Upper lobe of left lung (tissue), 4 donors: ENCODE measurements at regions not wholly inside any gene's neighbourhood (a gene's known extent, or its start where the extent isn't known, plus 50 kb on each side); places are given as distances from the start of the nearest gene placed in this dataset.

Source experiments
- EP300 ChIP-seq, 4 donors: sonication (generic); formaldehyde crosslinking; IDR thresholded peaks; one replicate each; pipeline ENCODE4 v1.5.1; 2017; ENCODE audit warnings: antibody characterized with exemption in 4 of 4, control low read depth in 2 of 4
- POLR2A ChIP-seq, 4 donors: fragments of 450-650 bp; IDR thresholded peaks; one replicate each; pipeline ENCODE4 v1.5.1; 2016 to 2017; ENCODE audit warnings: antibody characterized with exemption in 4 of 4, mild to moderate bottlenecking in 2 of 4
- POLR2AphosphoS5 ChIP-seq, 2 donors: sonication (generic); formaldehyde crosslinking; IDR thresholded peaks; one replicate each; pipeline ENCODE4 v1.5.1; 2017; ENCODE audit warnings: antibody characterized with exemption in 2 of 2
- TF ChIP-seq, protein P1 (sequence below), 6 experiments: fragments of 450-650 bp in 4 of 6; fragments of 200-600 bp in 2 of 6; sonication (generic) in 2 of 6; IDR thresholded peaks; one replicate each; pipeline ENCODE4 v1.5.1; 2016 to 2019; ENCODE audit warnings: antibody characterized with exemption in 6 of 6

DNA sequence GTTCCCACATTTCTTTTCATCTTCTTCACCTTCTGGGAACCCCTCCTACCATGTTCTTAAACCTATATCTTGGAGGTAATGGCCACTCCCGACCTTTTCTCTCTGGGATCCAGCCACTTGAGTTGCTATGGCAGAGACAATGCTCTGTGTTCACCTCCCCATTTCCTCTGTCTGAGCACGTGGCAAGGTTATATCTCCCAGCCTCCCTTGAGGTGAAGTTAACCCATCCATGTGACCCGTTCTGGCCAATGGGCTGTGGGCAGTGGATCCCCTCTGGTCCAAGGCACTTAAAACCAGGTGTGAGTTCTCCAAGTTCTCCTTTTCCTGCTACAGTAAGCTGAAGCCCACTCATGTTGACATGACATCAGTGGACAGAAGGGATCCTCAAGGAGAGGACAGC, 261.4 kb downstream of the LRFN2 start:
- no peak for TF ChIP-seq POLR2AphosphoS5 (IDR thresholded peaks at IDR 0.05)
- TF ChIP-seq, protein P1, sequence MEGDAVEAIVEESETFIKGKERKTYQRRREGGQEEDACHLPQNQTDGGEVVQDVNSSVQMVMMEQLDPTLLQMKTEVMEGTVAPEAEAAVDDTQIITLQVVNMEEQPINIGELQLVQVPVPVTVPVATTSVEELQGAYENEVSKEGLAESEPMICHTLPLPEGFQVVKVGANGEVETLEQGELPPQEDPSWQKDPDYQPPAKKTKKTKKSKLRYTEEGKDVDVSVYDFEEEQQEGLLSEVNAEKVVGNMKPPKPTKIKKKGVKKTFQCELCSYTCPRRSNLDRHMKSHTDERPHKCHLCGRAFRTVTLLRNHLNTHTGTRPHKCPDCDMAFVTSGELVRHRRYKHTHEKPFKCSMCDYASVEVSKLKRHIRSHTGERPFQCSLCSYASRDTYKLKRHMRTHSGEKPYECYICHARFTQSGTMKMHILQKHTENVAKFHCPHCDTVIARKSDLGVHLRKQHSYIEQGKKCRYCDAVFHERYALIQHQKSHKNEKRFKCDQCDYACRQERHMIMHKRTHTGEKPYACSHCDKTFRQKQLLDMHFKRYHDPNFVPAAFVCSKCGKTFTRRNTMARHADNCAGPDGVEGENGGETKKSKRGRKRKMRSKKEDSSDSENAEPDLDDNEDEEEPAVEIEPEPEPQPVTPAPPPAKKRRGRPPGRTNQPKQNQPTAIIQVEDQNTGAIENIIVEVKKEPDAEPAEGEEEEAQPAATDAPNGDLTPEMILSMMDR (IDR thresholded peaks at IDR 0.05), result no peak
- no peak for TF ChIP-seq EP300 (IDR thresholded peaks at IDR 0.05)
- no peak for TF ChIP-seq POLR2A (IDR thresholded peaks at IDR 0.05)
